Heart right ventricle (tissue), 16 donors: ENCODE measurements at regions not wholly inside any gene's neighbourhood (a gene's known extent, or its start where the extent isn't known, plus 50 kb on each side); places are given as distances from the start of the nearest gene placed in this dataset.
"Not testable (repeated sequence)": the region's sequence is repeated elsewhere in the genome, so short reads cannot be mapped to it uniquely, and the experiment has no call there.

Experiments
- ATAC-seq, 8 donors: fragments of 200-7000 bp; cut with Tn5 transposase; one replicate each; pipeline ENCODE4 v1.9.1; 2020; ENCODE audit warnings: mild to moderate bottlenecking in 8 of 8, moderate library complexity in 8 of 8, moderate number of reproducible peaks in 1 of 8
- DNase-seq, 2 donors: peaks; one replicate each; pipeline ENCODE4 v3.0.0-alpha.2; 2020
- H3K27ac ChIP-seq, 10 donors: fragments of 200-600 bp; sonication (generic) in 2 of 10; one replicate each; pipeline versions ENCODE4 v1.5.0 to v1.8.0; 2020 to 2022; ENCODE audit warnings: mild to moderate bottlenecking in 3 of 10
- H3K27me3 ChIP-seq, 7 donors: fragments of 200-600 bp; one replicate each; pipeline ENCODE4 v1.8.0; 2021 to 2022; ENCODE audit warnings: mild to moderate bottlenecking in 2 of 7
- H3K36me3 ChIP-seq, 9 donors: fragments of 200-600 bp; sonication (generic) in 1 of 9; one replicate each; pipeline versions ENCODE4 v1.5.0 to v1.8.0; 2020 to 2022; ENCODE audit warnings: mild to moderate bottlenecking in 2 of 9
- H3K4me1 ChIP-seq, 9 donors: fragments of 200-600 bp; sonication (generic) in 1 of 9; one replicate each; pipeline versions ENCODE4 v1.5.0 to v1.8.0; 2020 to 2022; ENCODE audit warnings: mild to moderate bottlenecking in 4 of 9
- H3K4me3 ChIP-seq, 10 donors: fragments of 200-600 bp; sonication (generic) in 2 of 10; one replicate each; pipeline versions ENCODE4 v1.5.0 to v1.8.0; 2020 to 2022; ENCODE audit warnings: mild to moderate bottlenecking in 7 of 10, moderate library complexity in 2 of 10
- H3K9me3 ChIP-seq, 11 donors: fragments of 200-600 bp in 10 of 11; sonication (generic) in 2 of 11; one replicate each; pipeline versions ENCODE4 v1.5.0 to v1.8.0; 2013 to 2022; ENCODE audit warnings: mild to moderate bottlenecking in 2 of 11, control low read depth in 1 of 11, moderate library complexity in 1 of 11
- CTCF ChIP-seq, 9 donors: fragments of 200-600 bp; sonication (generic) in 2 of 9; IDR thresholded peaks; one replicate each; pipeline versions ENCODE4 v1.5.0 to v1.8.0; 2021 to 2022; ENCODE audit warnings: antibody characterized with exemption in 9 of 9, mild to moderate bottlenecking in 5 of 9, moderate library complexity in 1 of 9
- WGBS, 2 donors: extraction: QIAGEN DNeasy Blood & Tissue Kit; methylation state at CpG; one replicate each; pipeline ENCODE4 v1.1.7; 2013; ENCODE audit warnings: inconsistent platforms in 1 of 2; 5-methylcytosine and 5-hydroxymethylcytosine counted together
- intact Hi-C, 10 donors: fragments of 100-400 bp; cut with DNase I; formaldehyde crosslinking; loops; one replicate each; pipeline versions ENCODE4 v1.11.1 to v1.14.2; 2022
- donor health status: Arrhythmogenic right ventricular cardiomyopathy.
- donor health status: ischemic (EF 13 %, LVEDD 7.1; RV severe dilation, severe dysfunction).
- donor health status: healthy with polysubstance abuse.
- donor health status: DM: no; HTN: yes; CAD: no.
- donor health status: DM: no; HTN: no; CAD: no.
- donor health status: ischemic (EF 25% LVEDD 6.9; RV normal size, moderate dysfunction).
- donor health status: ischemic (EF 25% LVEDD 5.7; RV mildly dilated, moderate dysfunction).
- donor health status: healthy.
- donor health status: DM: yes; HTN: yes; CAD: no.
- donor health status: Ischemic cardiomyopathy.
- donor health status: ischemic (EF 35%, LVEDD 5.7; RV mildly dilated, moderate dysfunction).
- donor health status: nonischemic (EF 11% LVEDD 7.7; RV severe dilation, severe dysfunction).
- donor health status: DM: yes; HTN: yes; CAD: no.
- donor health status: PGD.
- donor health status: ischemic (EF 29% LVEDD 5.4; RV normal size, mild dysfunction).
- donor health status: nonischemic (EF 23%, LVEDD 6.1; RV moderate dilation, normal function).

GRCh38 chr10:108034829-108035228 lies 870.3 kb upstream of the SORCS1 start:
- WGBS, 2 donors: 80 to 89% methylated on average over 1 of the region's 1 CpG
- no peak overlapping the region for H3K27ac ChIP-seq
- no peak for TF ChIP-seq CTCF (IDR thresholded peaks at IDR 0.05)
- intact Hi-C loops: no loop called here
- H3K4me3 ChIP-seq: no peak overlapping the region
- H3K36me3 ChIP-seq: no peaks in the 10 kb centered on the region
- no peaks in the 10 kb centered on the region for H3K27me3 ChIP-seq
- ATAC-seq (no peak), DNase-seq (no peak)
- H3K9me3 ChIP-seq: peaks cover 0 to 4% (median 0%) of the 10 kb centered on the region in 11 donors
- no peaks in the 10 kb centered on the region for H3K4me1 ChIP-seq

GRCh38 chr10:108033518-108033917 lies 869.0 kb upstream of the SORCS1 start:
- H3K4me1 ChIP-seq, H3K36me3 ChIP-seq, H3K4me3 ChIP-seq, H3K9me3 ChIP-seq, H3K27ac ChIP-seq, H3K27me3 ChIP-seq, DNase-seq, ATAC-seq, intact Hi-C loops: not testable (repeated sequence)
- 54 to 59% methylated on average over 3 of the region's 3 CpGs for WGBS, 2 donors

- DNase-seq: no peak
- intact Hi-C loops: no loop called here
These were observed 867.0 kb upstream of the SORCS1 start for GRCh38 chr10:108031505-108031904.

GRCh38 chr10:108014902-108015177 lies 850.3 kb upstream of the SORCS1 start:
- no peak for DNase-seq
- H3K4me3 ChIP-seq: no peak overlapping the region
- no peaks in the 10 kb centered on the region for H3K36me3 ChIP-seq
- H3K27ac ChIP-seq: no peak overlapping the region
- no peaks in the 10 kb centered on the region for H3K4me1 ChIP-seq
- no peak for ATAC-seq
- intact Hi-C loops: no loop called here
- no peak for TF ChIP-seq CTCF (IDR thresholded peaks at IDR 0.05)
- H3K9me3 ChIP-seq: peaks cover 0 to 38% (median 12%) of the 10 kb centered on the region in 11 donors
- 88 to 95% methylated on average over 1 of the region's 1 CpG for WGBS, 2 donors
- H3K27me3 ChIP-seq: no peaks in the 10 kb centered on the region

More at GRCh38 chr10:108031505-108031904, 867.0 kb upstream of the SORCS1 start:
- ATAC-seq: no peak
- Histone ChIP-seq H3K27me3 (no peaks in the 10 kb centered on the region), H3K9me3 (peaks cover 0 to 17% (median 5%) of the 10 kb centered on the region in 11 donors), H3K27ac (no peak overlapping the region), H3K36me3 (no peaks in the 10 kb centered on the region), H3K4me3 (no peak overlapping the region), H3K4me1 (no peaks in the 10 kb centered on the region)
- TF ChIP-seq CTCF (IDR thresholded peaks at IDR 0.05): no peak
- WGBS, 2 donors: 76 to 79% methylated on average over 1 of the region's 1 CpG

- Histone ChIP-seq H3K27me3 (no peaks in the 10 kb centered on the region), H3K36me3 (no peaks in the 10 kb centered on the region), H3K4me3 (no peak overlapping the region), H3K27ac (no peak overlapping the region), H3K4me1 (no peaks in the 10 kb centered on the region), H3K9me3 (peaks cover 0 to 36% (median 12%) of the 10 kb centered on the region in 11 donors)
- ATAC-seq (no peak), DNase-seq (no peak)
- WGBS, 2 donors: 76% methylated on average over 4 of the region's 4 CpGs
- intact Hi-C loops: no loop called here
- no peak for TF ChIP-seq CTCF (IDR thresholded peaks at IDR 0.05)
These were observed 849.8 kb upstream of the SORCS1 start for GRCh38 chr10:108014145-108014901.
